ENCODE measurements at regions not wholly inside any gene's neighbourhood (a gene's known extent, or its start where the extent isn't known, plus 50 kb on each side); places are given as distances from the start of the nearest gene placed in this dataset.

DNA sequence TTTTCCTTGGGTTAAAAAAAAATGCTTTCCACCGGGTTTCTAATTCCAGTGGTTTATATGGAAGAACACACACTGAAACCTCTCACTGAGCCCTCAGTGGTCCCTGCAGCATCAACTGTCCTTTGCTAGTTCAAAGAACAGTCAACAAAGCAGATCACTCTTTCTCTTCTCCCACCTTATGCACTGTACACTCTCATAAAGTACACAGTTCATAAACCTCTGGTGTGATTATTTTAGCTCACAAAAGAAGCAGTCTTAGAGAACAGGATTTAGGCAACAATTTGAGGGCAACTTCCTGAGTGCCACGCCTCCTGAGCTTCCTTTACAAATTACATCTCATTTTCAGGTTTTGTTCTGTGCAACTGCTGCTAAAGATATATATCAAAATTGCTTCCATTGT, 728.4 kb upstream of the GOLIM4 start:
- TF ChIP-seq EP300 (IDR thresholded peaks at IDR 0.05; ENCODE audit: low read depth in 2 of 2, low read length in 2 of 2) = no peak
- TF ChIP-seq EP300 (CRISPR knock-in tag; IDR thresholded peaks at IDR 0.05; ENCODE audit: borderline replicate concordance) = no peak
- TF ChIP-seq, protein P1, sequence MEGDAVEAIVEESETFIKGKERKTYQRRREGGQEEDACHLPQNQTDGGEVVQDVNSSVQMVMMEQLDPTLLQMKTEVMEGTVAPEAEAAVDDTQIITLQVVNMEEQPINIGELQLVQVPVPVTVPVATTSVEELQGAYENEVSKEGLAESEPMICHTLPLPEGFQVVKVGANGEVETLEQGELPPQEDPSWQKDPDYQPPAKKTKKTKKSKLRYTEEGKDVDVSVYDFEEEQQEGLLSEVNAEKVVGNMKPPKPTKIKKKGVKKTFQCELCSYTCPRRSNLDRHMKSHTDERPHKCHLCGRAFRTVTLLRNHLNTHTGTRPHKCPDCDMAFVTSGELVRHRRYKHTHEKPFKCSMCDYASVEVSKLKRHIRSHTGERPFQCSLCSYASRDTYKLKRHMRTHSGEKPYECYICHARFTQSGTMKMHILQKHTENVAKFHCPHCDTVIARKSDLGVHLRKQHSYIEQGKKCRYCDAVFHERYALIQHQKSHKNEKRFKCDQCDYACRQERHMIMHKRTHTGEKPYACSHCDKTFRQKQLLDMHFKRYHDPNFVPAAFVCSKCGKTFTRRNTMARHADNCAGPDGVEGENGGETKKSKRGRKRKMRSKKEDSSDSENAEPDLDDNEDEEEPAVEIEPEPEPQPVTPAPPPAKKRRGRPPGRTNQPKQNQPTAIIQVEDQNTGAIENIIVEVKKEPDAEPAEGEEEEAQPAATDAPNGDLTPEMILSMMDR (CRISPR knock-in tag; IDR thresholded peaks at IDR 0.05) = no peak
- TF ChIP-seq STAT5B (CRISPR knock-in tag; IDR thresholded peaks at IDR 0.05) = no peak
- no peak for TF ChIP-seq TAF1 (CRISPR knock-in tag; IDR thresholded peaks at IDR 0.05)
- TF ChIP-seq, protein P2, sequence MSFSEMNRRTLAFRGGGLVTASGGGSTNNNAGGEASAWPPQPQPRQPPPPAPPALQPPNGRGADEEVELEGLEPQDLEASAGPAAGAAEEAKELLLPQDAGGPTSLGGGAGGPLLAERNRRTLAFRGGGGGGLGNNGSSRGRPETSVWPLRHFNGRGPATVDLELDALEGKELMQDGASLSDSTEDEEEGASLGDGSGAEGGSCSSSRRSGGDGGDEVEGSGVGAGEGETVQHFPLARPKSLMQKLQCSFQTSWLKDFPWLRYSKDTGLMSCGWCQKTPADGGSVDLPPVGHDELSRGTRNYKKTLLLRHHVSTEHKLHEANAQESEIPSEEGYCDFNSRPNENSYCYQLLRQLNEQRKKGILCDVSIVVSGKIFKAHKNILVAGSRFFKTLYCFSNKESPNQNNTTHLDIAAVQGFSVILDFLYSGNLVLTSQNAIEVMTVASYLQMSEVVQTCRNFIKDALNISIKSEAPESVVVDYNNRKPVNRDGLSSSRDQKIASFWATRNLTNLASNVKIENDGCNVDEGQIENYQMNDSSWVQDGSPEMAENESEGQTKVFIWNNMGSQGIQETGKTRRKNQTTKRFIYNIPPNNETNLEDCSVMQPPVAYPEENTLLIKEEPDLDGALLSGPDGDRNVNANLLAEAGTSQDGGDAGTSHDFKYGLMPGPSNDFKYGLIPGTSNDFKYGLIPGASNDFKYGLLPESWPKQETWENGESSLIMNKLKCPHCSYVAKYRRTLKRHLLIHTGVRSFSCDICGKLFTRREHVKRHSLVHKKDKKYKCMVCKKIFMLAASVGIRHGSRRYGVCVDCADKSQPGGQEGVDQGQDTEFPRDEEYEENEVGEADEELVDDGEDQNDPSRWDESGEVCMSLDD (CRISPR knock-in tag; IDR thresholded peaks at IDR 0.05; ENCODE audit: borderline replicate concordance) = no peak
- TF ChIP-seq, protein P3, sequence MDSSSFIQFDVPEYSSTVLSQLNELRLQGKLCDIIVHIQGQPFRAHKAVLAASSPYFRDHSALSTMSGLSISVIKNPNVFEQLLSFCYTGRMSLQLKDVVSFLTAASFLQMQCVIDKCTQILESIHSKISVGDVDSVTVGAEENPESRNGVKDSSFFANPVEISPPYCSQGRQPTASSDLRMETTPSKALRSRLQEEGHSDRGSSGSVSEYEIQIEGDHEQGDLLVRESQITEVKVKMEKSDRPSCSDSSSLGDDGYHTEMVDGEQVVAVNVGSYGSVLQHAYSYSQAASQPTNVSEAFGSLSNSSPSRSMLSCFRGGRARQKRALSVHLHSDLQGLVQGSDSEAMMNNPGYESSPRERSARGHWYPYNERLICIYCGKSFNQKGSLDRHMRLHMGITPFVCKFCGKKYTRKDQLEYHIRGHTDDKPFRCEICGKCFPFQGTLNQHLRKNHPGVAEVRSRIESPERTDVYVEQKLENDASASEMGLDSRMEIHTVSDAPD (CRISPR knock-in tag; IDR thresholded peaks at IDR 0.05) = no peak
- TF ChIP-seq, protein P4, sequence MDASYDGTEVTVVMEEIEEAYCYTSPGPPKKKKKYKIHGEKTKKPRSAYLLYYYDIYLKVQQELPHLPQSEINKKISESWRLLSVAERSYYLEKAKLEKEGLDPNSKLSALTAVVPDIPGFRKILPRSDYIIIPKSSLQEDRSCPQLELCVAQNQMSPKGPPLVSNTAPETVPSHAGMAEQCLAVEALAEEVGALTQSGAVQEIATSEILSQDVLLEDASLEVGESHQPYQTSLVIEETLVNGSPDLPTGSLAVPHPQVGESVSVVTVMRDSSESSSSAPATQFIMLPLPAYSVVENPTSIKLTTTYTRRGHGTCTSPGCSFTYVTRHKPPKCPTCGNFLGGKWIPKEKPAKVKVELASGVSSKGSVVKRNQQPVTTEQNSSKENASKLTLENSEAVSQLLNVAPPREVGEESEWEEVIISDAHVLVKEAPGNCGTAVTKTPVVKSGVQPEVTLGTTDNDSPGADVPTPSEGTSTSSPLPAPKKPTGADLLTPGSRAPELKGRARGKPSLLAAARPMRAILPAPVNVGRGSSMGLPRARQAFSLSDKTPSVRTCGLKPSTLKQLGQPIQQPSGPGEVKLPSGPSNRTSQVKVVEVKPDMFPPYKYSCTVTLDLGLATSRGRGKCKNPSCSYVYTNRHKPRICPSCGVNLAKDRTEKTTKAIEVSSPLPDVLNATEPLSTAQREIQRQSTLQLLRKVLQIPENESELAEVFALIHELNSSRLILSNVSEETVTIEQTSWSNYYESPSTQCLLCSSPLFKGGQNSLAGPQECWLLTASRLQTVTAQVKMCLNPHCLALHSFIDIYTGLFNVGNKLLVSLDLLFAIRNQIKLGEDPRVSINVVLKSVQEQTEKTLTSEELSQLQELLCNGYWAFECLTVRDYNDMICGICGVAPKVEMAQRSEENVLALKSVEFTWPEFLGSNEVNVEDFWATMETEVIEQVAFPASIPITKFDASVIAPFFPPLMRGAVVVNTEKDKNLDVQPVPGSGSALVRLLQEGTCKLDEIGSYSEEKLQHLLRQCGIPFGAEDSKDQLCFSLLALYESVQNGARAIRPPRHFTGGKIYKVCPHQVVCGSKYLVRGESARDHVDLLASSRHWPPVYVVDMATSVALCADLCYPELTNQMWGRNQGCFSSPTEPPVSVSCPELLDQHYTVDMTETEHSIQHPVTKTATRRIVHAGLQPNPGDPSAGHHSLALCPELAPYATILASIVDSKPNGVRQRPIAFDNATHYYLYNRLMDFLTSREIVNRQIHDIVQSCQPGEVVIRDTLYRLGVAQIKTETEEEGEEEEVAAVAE (CRISPR knock-in tag; IDR thresholded peaks at IDR 0.05; ENCODE audit: borderline replicate concordance) = no peak
- TF ChIP-seq SATB2 (CRISPR knock-in tag; IDR thresholded peaks at IDR 0.05) = no peak
- no peak for TF ChIP-seq KDM5B (CRISPR knock-in tag; IDR thresholded peaks at IDR 0.05; ENCODE audit: borderline replicate concordance)
- no peak for TF ChIP-seq CREM (IDR thresholded peaks at IDR 0.05)
- no peak for TF ChIP-seq CREM (CRISPR knock-in tag; IDR thresholded peaks at IDR 0.05)
